ENCODE measurements at regions not wholly inside any gene's neighbourhood (a gene's known extent, or its start where the extent isn't known, plus 50 kb on each side); places are given as distances from the start of the nearest gene placed in this dataset.
"Not testable (repeated sequence)": the region's sequence is repeated elsewhere in the genome, so short reads cannot be mapped to it uniquely, and the experiment has no call there.

DNA sequence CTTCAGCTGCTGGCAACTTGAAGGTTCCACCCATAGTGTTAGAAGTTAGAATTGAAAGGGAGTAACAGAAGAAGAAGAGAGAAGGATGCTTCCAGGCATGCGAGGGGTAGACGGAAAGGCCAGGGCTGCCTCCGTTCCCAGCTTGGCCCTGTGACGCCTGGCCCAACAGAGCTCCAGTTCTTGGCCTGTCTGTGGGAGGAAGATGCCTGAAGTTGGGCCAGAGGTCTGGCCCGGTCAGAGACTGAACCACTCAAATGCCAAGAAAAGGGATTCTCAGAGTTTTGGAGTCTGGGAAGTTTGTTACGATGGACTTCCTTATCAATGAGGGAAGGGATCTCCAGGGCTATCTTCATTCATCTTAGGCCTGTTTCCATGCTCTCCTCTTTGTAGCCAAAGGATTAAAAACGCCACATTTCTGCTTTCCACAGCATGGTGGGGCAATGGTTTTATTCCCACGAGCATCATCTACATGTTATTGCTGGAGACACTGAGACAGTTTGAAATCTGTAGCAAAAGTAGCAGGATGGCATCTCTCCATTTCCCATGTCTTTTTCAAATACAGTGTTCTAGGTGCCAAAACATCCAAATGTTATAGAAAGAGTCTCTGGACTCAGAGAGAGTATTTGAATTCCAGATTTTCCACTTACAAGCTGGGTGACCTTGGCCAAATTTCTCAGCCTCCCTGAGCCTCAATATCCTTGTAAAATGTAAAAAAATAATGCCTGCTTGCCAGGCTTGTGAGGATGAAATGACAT, 65.4 kb upstream of the ANKRD55 start:
- TF ChIP-seq, protein P1, sequence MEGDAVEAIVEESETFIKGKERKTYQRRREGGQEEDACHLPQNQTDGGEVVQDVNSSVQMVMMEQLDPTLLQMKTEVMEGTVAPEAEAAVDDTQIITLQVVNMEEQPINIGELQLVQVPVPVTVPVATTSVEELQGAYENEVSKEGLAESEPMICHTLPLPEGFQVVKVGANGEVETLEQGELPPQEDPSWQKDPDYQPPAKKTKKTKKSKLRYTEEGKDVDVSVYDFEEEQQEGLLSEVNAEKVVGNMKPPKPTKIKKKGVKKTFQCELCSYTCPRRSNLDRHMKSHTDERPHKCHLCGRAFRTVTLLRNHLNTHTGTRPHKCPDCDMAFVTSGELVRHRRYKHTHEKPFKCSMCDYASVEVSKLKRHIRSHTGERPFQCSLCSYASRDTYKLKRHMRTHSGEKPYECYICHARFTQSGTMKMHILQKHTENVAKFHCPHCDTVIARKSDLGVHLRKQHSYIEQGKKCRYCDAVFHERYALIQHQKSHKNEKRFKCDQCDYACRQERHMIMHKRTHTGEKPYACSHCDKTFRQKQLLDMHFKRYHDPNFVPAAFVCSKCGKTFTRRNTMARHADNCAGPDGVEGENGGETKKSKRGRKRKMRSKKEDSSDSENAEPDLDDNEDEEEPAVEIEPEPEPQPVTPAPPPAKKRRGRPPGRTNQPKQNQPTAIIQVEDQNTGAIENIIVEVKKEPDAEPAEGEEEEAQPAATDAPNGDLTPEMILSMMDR (IDR thresholded peaks at IDR 0.05; ENCODE audit: low read depth, low read length, missing control alignments), result no peak
- H3K4me3 ChIP-seq (replicated peaks; ENCODE audit: low read depth, low read length), result no peak overlapping the region
- no peak for DNase-seq (ENCODE audit: extremely low read depth, low read depth)

GRCh38 chr5:56297851-56298250, 64.7 kb upstream of the ANKRD55 start:
- no peak for DNase-seq (ENCODE audit: extremely low read depth, low read depth)
- H3K4me3 ChIP-seq (replicated peaks; ENCODE audit: low read depth, low read length), result no peak overlapping the region
- TF ChIP-seq, protein P1 (IDR thresholded peaks at IDR 0.05; ENCODE audit: low read depth, low read length, missing control alignments), result no peak

GRCh38 chr5:56295311-56295710, 62.2 kb upstream of the ANKRD55 start:
- not testable (repeated sequence) for H3K4me3 ChIP-seq (replicated peaks; ENCODE audit: low read depth, low read length); DNase-seq (ENCODE audit: extremely low read depth, low read depth)

- TF ChIP-seq, protein P1 (IDR thresholded peaks at IDR 0.05; ENCODE audit: low read depth, low read length, missing control alignments), result no peak
- DNase-seq (ENCODE audit: extremely low read depth, low read depth), result no peak
- no peak overlapping the region for H3K4me3 ChIP-seq (replicated peaks; ENCODE audit: low read depth, low read length)
Measured at GRCh38 chr5:56294354-56294753, 61.2 kb upstream of the ANKRD55 start.

DNA sequence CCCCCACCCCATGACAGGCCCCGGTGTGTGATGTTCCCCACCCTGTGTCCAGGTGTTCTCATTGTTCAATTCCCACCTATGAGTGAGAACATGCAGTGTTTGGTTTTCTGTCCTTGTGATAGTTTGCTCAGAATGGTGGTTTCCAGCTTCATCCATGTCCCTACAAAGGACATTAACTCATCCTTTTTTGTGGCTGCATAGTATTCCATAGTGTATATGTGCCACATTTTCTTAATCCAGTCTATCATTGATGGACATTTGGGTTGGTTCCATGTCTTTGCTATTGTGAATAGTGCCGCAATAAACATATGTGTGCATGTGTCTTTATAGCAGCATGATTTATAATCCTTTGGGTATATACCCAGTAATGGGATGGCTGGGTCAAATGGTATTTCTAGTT, 59.7 kb upstream of the ANKRD55 start:
- H3K4me3 ChIP-seq (replicated peaks; ENCODE audit: low read depth, low read length); DNase-seq (ENCODE audit: extremely low read depth, low read depth): not testable (repeated sequence)

DNA sequence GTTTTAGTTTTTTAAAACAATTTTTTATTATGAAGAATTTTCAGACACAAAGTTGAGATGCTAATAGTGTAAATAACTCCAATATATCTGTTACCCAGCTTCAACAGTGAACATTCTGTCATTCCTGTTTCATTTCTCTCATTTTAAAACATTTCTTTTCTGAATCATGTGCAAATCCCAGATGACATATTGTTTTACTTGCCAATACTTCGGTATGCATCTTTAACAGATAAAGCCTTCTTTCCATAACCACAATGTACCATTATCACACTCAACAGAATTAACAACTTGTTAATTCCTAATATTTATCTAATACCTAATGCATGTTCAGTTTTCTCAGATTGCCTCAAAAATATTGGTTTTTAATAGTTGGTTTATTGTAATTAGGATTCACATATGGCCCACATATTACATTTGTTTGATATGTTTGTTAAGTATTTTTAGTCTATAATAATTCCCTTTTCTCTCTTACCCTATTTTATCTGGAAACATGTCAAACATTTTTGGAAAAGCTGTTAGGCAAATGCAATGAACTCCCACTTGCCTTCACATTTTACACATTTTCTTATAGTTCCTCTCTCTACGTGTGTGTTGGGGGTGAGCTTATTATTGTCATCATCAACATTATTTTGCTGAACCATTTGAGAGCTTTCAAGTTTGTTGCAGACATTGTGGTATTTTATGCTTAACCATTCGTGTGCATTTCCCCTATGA, 58.7 kb upstream of the ANKRD55 start:
- TF ChIP-seq, protein P1 (IDR thresholded peaks at IDR 0.05; ENCODE audit: low read depth, low read length, missing control alignments), result no peak
- H3K4me3 ChIP-seq (replicated peaks; ENCODE audit: low read depth, low read length), result no peak overlapping the region
- no peak for DNase-seq (ENCODE audit: extremely low read depth, low read depth)

GRCh38 chr5:56291079-56291643, 58.0 kb upstream of the ANKRD55 start:
- TF ChIP-seq, protein P1 (IDR thresholded peaks at IDR 0.05; ENCODE audit: low read depth, low read length, missing control alignments), result no peak
- H3K4me3 ChIP-seq (replicated peaks; ENCODE audit: low read depth, low read length), result no peak overlapping the region
- DNase-seq (ENCODE audit: extremely low read depth, low read depth), result no peak
